ENCODE measurements at regions not wholly inside any gene's neighbourhood (a gene's known extent, or its start where the extent isn't known, plus 50 kb on each side); places are given as distances from the start of the nearest gene placed in this dataset.

GRCh38 chr14:55986069-55986468 lies 132.1 kb upstream of the PELI2 start:
- TF ChIP-seq, protein P1, sequence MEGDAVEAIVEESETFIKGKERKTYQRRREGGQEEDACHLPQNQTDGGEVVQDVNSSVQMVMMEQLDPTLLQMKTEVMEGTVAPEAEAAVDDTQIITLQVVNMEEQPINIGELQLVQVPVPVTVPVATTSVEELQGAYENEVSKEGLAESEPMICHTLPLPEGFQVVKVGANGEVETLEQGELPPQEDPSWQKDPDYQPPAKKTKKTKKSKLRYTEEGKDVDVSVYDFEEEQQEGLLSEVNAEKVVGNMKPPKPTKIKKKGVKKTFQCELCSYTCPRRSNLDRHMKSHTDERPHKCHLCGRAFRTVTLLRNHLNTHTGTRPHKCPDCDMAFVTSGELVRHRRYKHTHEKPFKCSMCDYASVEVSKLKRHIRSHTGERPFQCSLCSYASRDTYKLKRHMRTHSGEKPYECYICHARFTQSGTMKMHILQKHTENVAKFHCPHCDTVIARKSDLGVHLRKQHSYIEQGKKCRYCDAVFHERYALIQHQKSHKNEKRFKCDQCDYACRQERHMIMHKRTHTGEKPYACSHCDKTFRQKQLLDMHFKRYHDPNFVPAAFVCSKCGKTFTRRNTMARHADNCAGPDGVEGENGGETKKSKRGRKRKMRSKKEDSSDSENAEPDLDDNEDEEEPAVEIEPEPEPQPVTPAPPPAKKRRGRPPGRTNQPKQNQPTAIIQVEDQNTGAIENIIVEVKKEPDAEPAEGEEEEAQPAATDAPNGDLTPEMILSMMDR (conservative IDR thresholded peaks at IDR 0.05) = no peak
- TF ChIP-seq ZFX (IDR thresholded peaks at IDR 0.05) = no peak
